T-helper 2 cell treated with Interferon-gamma antibody and Interleukin-4, amounts not matched to agents 5 μg/mL and 100 μg/mL, for 36 hours (primary cell): ENCODE measurements at regions not wholly inside any gene's neighbourhood (a gene's known extent, or its start where the extent isn't known, plus 50 kb on each side); places are given as distances from the start of the nearest gene placed in this dataset.

Experiments
- DNase-seq: peaks from one replicate; pipeline ENCODE4 v3.0.0; 2021; ENCODE audit warnings: low spot score
- H3K27ac Mint-ChIP-seq: one replicate; pipeline ENCODE4 v1.8.0; 2021; ENCODE audit warnings: mild to moderate bottlenecking, mixed read lengths
- H3K27me3 Mint-ChIP-seq: one replicate; pipeline ENCODE4 v1.8.0; 2021; ENCODE audit warnings: low read depth, mixed read lengths
- H3K36me3 Mint-ChIP-seq: one replicate; pipeline ENCODE4 v1.8.0; 2021; ENCODE audit warnings: low read depth, mixed read lengths
- H3K4me1 Mint-ChIP-seq: one replicate; pipeline ENCODE4 v1.8.0; 2021; ENCODE audit warnings: low read depth, mixed read lengths
- H3K4me3 Mint-ChIP-seq: one replicate; pipeline ENCODE4 v1.8.0; 2022; ENCODE audit warnings: mild to moderate bottlenecking, moderate library complexity, mixed read lengths
- H3K9me3 Mint-ChIP-seq: one replicate; pipeline ENCODE4 v1.8.0; 2021; ENCODE audit warnings: mixed read lengths

GRCh38 chr5:13328316-13328715, 616.2 kb downstream of the DNAH5 start:
- Mint-ChIP-seq H3K4me3 (no peak overlapping the region), H3K27ac (no peak overlapping the region), H3K9me3 (peaks cover 24% of the 10 kb centered on the region), H3K27me3 (no peaks in the 10 kb centered on the region), H3K4me1 (no peaks in the 10 kb centered on the region), H3K36me3 (no peaks in the 10 kb centered on the region)
- DNase-seq, result no peak

GRCh38 chr5:13325765-13326164, 618.7 kb downstream of the DNAH5 start:
- no peak overlapping the region for H3K4me3 Mint-ChIP-seq
- no peak for DNase-seq
- no peak overlapping the region for H3K27ac Mint-ChIP-seq
- H3K36me3 Mint-ChIP-seq, result no peaks in the 10 kb centered on the region
- no peaks in the 10 kb centered on the region for H3K4me1 Mint-ChIP-seq
- H3K9me3 Mint-ChIP-seq, result peaks cover 23% of the 10 kb centered on the region
- H3K27me3 Mint-ChIP-seq, result no peaks in the 10 kb centered on the region

GRCh38 chr5:13322769-13323168, 621.7 kb downstream of the DNAH5 start:
- Mint-ChIP-seq H3K9me3 (peaks cover 29% of the 10 kb centered on the region), H3K4me1 (no peaks in the 10 kb centered on the region), H3K27me3 (no peaks in the 10 kb centered on the region), H3K36me3 (no peaks in the 10 kb centered on the region), H3K4me3 (no peak overlapping the region), H3K27ac (no peak overlapping the region)
- DNase-seq, result no peak

- H3K36me3 Mint-ChIP-seq, result no peaks in the 10 kb centered on the region
Measured at GRCh38 chr5:13317654-13318053, 626.8 kb downstream of the DNAH5 start.

GRCh38 chr5:13316176-13316575, 628.3 kb downstream of the DNAH5 start:
- DNase-seq, result no peak
- Mint-ChIP-seq H3K9me3 (peaks cover 41% of the 10 kb centered on the region), H3K27me3 (no peaks in the 10 kb centered on the region), H3K4me3 (no peak overlapping the region), H3K36me3 (no peaks in the 10 kb centered on the region), H3K4me1 (no peaks in the 10 kb centered on the region), H3K27ac (no peak overlapping the region)

More at GRCh38 chr5:13317654-13318053, 626.8 kb downstream of the DNAH5 start:
- no peaks in the 10 kb centered on the region for H3K27me3 Mint-ChIP-seq
- H3K27ac Mint-ChIP-seq, result no peak overlapping the region
- H3K4me1 Mint-ChIP-seq, result no peaks in the 10 kb centered on the region
- DNase-seq, result no peak
- no peak overlapping the region for H3K4me3 Mint-ChIP-seq
- peaks cover 41% of the 10 kb centered on the region for H3K9me3 Mint-ChIP-seq

- H3K27me3 Mint-ChIP-seq, result no peaks in the 10 kb centered on the region
- no peaks in the 10 kb centered on the region for H3K4me1 Mint-ChIP-seq
- no peak overlapping the region for H3K27ac Mint-ChIP-seq
- no peak for DNase-seq
- H3K36me3 Mint-ChIP-seq, result no peaks in the 10 kb centered on the region
- H3K4me3 Mint-ChIP-seq, result no peak overlapping the region
- H3K9me3 Mint-ChIP-seq, result peaks cover 38% of the 10 kb centered on the region
Measured at GRCh38 chr5:13307480-13307879, 637.0 kb downstream of the DNAH5 start.

- no peak overlapping the region for H3K4me3 Mint-ChIP-seq
- H3K27ac Mint-ChIP-seq, result no peak overlapping the region
- no peak for DNase-seq
- peaks cover 41% of the 10 kb centered on the region for H3K9me3 Mint-ChIP-seq
- H3K27me3 Mint-ChIP-seq, result no peaks in the 10 kb centered on the region
- no peaks in the 10 kb centered on the region for H3K4me1 Mint-ChIP-seq
- H3K36me3 Mint-ChIP-seq, result no peaks in the 10 kb centered on the region
Measured at GRCh38 chr5:13303445-13303844, 641.0 kb downstream of the DNAH5 start.

GRCh38 chr5:13278811-13279210, 665.7 kb downstream of the DNAH5 start:
- no peaks in the 10 kb centered on the region for H3K36me3 Mint-ChIP-seq
- no peak overlapping the region for H3K27ac Mint-ChIP-seq
- no peak overlapping the region for H3K4me3 Mint-ChIP-seq
- H3K4me1 Mint-ChIP-seq, result no peaks in the 10 kb centered on the region
- H3K9me3 Mint-ChIP-seq, result peaks cover 47% of the 10 kb centered on the region
- no peak for DNase-seq
- H3K27me3 Mint-ChIP-seq, result no peaks in the 10 kb centered on the region

- H3K27ac Mint-ChIP-seq, result no peak overlapping the region
- H3K36me3 Mint-ChIP-seq, result no peaks in the 10 kb centered on the region
- H3K9me3 Mint-ChIP-seq, result peaks cover 47% of the 10 kb centered on the region
- H3K27me3 Mint-ChIP-seq, result no peaks in the 10 kb centered on the region
- no peak overlapping the region for H3K4me3 Mint-ChIP-seq
- no peak for DNase-seq
- no peaks in the 10 kb centered on the region for H3K4me1 Mint-ChIP-seq
Measured at GRCh38 chr5:13278148-13278547, 666.3 kb downstream of the DNAH5 start.

- Mint-ChIP-seq H3K9me3 (peaks cover 56% of the 10 kb centered on the region), H3K4me3 (no peak overlapping the region), H3K4me1 (no peaks in the 10 kb centered on the region), H3K36me3 (no peaks in the 10 kb centered on the region), H3K27ac (no peak overlapping the region), H3K27me3 (no peaks in the 10 kb centered on the region)
- no peak for DNase-seq
Measured at GRCh38 chr5:13276156-13276555, 668.3 kb downstream of the DNAH5 start.

GRCh38 chr5:13263701-13264100, 680.8 kb downstream of the DNAH5 start:
- Mint-ChIP-seq H3K27me3 (no peaks in the 10 kb centered on the region), H3K4me1 (no peaks in the 10 kb centered on the region), H3K4me3 (no peak overlapping the region), H3K9me3 (peaks cover 34% of the 10 kb centered on the region), H3K36me3 (no peaks in the 10 kb centered on the region), H3K27ac (no peak overlapping the region)
- no peak for DNase-seq

GRCh38 chr5:13253111-13253510, 691.4 kb downstream of the DNAH5 start:
- H3K4me3 Mint-ChIP-seq, result no peak overlapping the region
- no peak overlapping the region for H3K27ac Mint-ChIP-seq
- no peaks in the 10 kb centered on the region for H3K27me3 Mint-ChIP-seq
- no peak for DNase-seq
- peaks cover 27% of the 10 kb centered on the region for H3K9me3 Mint-ChIP-seq
- no peaks in the 10 kb centered on the region for H3K36me3 Mint-ChIP-seq
- H3K4me1 Mint-ChIP-seq, result no peaks in the 10 kb centered on the region

GRCh38 chr5:13252699-13253098, 691.8 kb downstream of the DNAH5 start:
- H3K27me3 Mint-ChIP-seq, result no peaks in the 10 kb centered on the region
- H3K36me3 Mint-ChIP-seq, result no peaks in the 10 kb centered on the region
- H3K4me3 Mint-ChIP-seq, result no peak overlapping the region
- no peaks in the 10 kb centered on the region for H3K4me1 Mint-ChIP-seq
- peaks cover 26% of the 10 kb centered on the region for H3K9me3 Mint-ChIP-seq
- no peak overlapping the region for H3K27ac Mint-ChIP-seq
- no peak for DNase-seq

- Mint-ChIP-seq H3K4me1 (no peaks in the 10 kb centered on the region), H3K36me3 (no peaks in the 10 kb centered on the region), H3K4me3 (no peak overlapping the region), H3K27ac (no peak overlapping the region), H3K27me3 (no peaks in the 10 kb centered on the region), H3K9me3 (peaks cover 27% of the 10 kb centered on the region)
- DNase-seq, result no peak
Measured at GRCh38 chr5:13251623-13252376, 692.7 kb downstream of the DNAH5 start.
